Activated CD8-positive, alpha-beta T cell treated with anti-CD3 and anti-CD28 coated beads for 36 hours (primary cell): ENCODE measurements at regions not wholly inside any gene's neighbourhood (a gene's known extent, or its start where the extent isn't known, plus 50 kb on each side); places are given as distances from the start of the nearest gene placed in this dataset.

Source experiments
- ATAC-seq: fragments of 200-7000 bp; cut with Tn5 transposase; one replicate; pipeline ENCODE4 v1.10.0; 2021; ENCODE audit warnings: mild to moderate bottlenecking, moderate library complexity
- CTCF ChIA-PET: fragments of 350-600 bp; sonication (Branson Sonifier 250); formaldehyde crosslinking; loops from one replicate; lab custom pipeline; 2021; ENCODE audit warnings: antibody characterized with exemption; lab: Charles Lee
- POLR2A ChIA-PET: fragments of 350-600 bp; sonication (Branson Sonifier 250); formaldehyde crosslinking; loops from one replicate; lab custom pipeline; 2021; ENCODE audit warnings: antibody characterized with exemption; lab: Charles Lee
- DNase-seq: peaks from one replicate; pipeline ENCODE4 v3.0.0-alpha.2; 2020
- H3K27ac Mint-ChIP-seq: one replicate; pipeline ENCODE4 v1.8.0; 2021; ENCODE audit warnings: mild to moderate bottlenecking, mixed read lengths
- H3K27me3 Mint-ChIP-seq: one replicate; pipeline ENCODE4 v1.8.0; 2021; ENCODE audit warnings: mixed read lengths
- H3K36me3 Mint-ChIP-seq: one replicate; pipeline ENCODE4 v1.8.0; 2021; ENCODE audit warnings: low read depth, mixed read lengths
- H3K4me1 Mint-ChIP-seq: one replicate; pipeline ENCODE4 v1.8.0; 2021; ENCODE audit warnings: low read depth, mixed read lengths
- H3K4me3 Mint-ChIP-seq: one replicate; pipeline ENCODE4 v1.8.0; 2021; ENCODE audit warnings: mild to moderate bottlenecking, moderate library complexity, mixed read lengths
- H3K9me3 Mint-ChIP-seq: one replicate; pipeline ENCODE4 v1.8.0; 2021; ENCODE audit warnings: mixed read lengths
- intact Hi-C: fragments of 100-400 bp; cut with micrococcal nuclease; formaldehyde crosslinking; loops from one replicate; pipeline ENCODE4 v1.10.0; 2022
- TF ChIP-seq, protein P1 (sequence below): fragments of 200-600 bp; IDR thresholded peaks from one replicate; pipeline ENCODE4 v1.8.0; 2022; ENCODE audit warnings: antibody characterized with exemption, mild to moderate bottlenecking

DNA sequence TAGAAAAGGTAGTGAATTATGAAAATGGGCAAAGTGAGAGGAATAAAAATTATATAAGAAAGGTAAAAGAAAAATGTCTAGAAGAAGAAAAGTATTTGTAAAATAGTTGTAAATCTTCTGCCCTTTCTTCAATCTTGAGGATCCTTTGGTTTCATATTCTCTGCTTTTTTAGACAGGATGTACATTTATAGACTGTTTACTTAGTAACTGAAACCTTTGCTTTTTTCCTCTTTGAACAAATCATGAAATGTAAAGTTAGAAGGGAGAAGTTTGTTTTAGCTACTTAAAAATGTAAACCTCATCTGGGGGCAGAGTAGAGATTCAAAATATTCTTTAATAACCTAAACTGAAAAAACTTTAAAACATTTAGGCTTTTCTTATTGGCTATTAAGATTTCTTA, 150.4 kb upstream of the ITGA4 start:
- no peaks in the 10 kb centered on the region for H3K36me3 Mint-ChIP-seq
- CTCF ChIA-PET: interaction anchor here (3.3 kb wide), 1 partner anchor 202 kb away, joined by 15 read pairs; no protein-coding TSS in a partner anchor
- TF ChIP-seq, protein P1, sequence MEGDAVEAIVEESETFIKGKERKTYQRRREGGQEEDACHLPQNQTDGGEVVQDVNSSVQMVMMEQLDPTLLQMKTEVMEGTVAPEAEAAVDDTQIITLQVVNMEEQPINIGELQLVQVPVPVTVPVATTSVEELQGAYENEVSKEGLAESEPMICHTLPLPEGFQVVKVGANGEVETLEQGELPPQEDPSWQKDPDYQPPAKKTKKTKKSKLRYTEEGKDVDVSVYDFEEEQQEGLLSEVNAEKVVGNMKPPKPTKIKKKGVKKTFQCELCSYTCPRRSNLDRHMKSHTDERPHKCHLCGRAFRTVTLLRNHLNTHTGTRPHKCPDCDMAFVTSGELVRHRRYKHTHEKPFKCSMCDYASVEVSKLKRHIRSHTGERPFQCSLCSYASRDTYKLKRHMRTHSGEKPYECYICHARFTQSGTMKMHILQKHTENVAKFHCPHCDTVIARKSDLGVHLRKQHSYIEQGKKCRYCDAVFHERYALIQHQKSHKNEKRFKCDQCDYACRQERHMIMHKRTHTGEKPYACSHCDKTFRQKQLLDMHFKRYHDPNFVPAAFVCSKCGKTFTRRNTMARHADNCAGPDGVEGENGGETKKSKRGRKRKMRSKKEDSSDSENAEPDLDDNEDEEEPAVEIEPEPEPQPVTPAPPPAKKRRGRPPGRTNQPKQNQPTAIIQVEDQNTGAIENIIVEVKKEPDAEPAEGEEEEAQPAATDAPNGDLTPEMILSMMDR: no peak
- intact Hi-C loops: loop anchor here (5.0 kb wide), 1 partner anchor 199 kb away; no protein-coding TSS in a partner anchor
- POLR2A ChIA-PET: interaction anchor here (1.0 to 1.4 kb wide), 2 partner anchors 150 to 151 kb away, joined by 4 to 7 read pairs; partner anchors contain the start of gene ITGA4
- H3K9me3 Mint-ChIP-seq: no peaks in the 10 kb centered on the region
- H3K27ac Mint-ChIP-seq: peak overlapping the region; percentile 92
- ATAC-seq (no peak), DNase-seq (no peak)
- no peaks in the 10 kb centered on the region for H3K27me3 Mint-ChIP-seq
- peaks cover 47% of the 10 kb centered on the region for H3K4me1 Mint-ChIP-seq
- peak overlapping the region; percentile 64 for H3K4me3 Mint-ChIP-seq

DNA sequence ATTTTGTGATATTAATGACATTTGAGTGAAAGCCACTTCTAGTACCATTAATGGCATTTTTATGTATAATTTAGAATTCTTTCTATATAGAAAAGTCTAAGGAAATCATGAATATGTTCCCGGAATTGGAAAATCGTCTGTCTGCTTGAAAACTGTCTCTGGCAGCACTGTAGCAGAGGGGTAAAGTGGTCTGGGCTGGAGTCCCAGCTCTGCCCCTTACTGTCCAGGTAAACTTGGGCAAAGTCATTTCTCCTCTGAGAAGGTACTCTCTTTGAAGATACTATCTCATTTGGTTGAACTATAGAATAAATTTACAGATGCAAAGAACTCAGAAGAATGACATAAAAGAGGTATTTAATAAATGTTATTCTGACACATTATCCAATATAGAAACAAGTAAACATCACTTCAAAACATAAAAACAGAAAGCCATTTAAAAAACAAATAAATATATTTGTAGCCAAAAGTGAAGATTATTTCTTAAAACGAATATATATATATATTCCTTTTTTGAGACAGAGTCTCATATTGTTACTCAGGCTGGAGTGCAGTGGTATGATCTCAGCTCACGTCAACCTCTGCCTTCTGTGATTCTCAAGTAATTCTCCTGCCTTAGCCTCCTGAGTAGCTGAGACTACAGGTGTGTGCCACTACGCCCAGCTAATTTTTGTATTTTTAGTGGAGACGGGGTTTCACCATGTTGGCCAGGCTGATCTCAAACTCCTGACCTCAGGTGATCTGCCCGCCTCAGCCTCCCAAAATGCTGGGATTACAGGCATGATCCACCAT, 149.8 kb upstream of the ITGA4 start:
- H3K27ac Mint-ChIP-seq: peak overlapping the region; percentile 92
- CTCF ChIA-PET: interaction anchor here (0.9 to 3.3 kb wide), 4 partner anchors 8 to 202 kb away, joined by 3 to 20 read pairs (median 10); partner anchors contain the start of gene ITGA4
- TF ChIP-seq, protein P1: no peak
- peak overlapping the region; percentile 52 for H3K4me3 Mint-ChIP-seq
- ATAC-seq: no peak
- intact Hi-C loops: loop anchor here (5.0 kb wide), 1 partner anchor 200 kb away; no protein-coding TSS in a partner anchor
- H3K36me3 Mint-ChIP-seq: no peaks in the 10 kb centered on the region
- peaks cover 52% of the 10 kb centered on the region for H3K4me1 Mint-ChIP-seq
- POLR2A ChIA-PET: interaction anchor here (0.8 to 1.0 kb wide), 2 partner anchors 150 to 194 kb away, joined by 3 to 5 read pairs; partner anchors contain the start of gene ITGA4
- no peaks in the 10 kb centered on the region for H3K9me3 Mint-ChIP-seq
- DNase-seq: peak; percentile 40
- H3K27me3 Mint-ChIP-seq: no peaks in the 10 kb centered on the region

DNA sequence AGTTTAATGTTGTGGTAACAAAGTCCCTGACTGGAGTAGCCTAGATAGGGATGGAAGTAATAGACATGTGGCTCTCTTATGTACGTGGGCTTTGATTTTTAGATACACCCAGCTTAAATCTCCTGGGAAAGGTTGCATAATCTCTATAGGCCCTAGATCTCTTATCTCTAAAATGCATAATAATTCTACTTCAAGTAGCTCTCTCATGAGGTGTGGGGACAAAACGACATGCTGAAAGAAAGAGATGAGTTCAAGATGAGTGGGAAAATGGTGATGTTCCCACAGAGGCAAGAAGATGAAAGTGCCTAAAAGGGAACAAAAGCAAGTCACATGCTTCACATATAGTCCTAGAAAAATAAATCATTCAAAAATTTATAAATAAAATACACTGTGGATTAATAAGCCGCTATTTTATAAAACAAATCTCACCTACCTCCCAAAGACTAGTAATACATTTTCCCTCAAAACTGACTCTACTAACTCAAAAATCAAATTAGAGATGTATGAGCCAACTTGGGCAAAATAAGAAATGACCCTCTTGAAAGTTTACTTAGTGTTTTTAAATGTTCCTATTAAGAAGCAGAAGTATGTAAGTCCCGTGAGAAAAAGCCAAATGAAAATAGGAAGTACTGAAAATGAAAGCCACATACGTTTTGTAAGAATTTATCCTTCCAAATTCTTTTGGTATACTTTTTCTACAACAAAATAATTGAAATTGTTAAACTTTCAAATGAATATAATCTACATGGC, 148.2 kb upstream of the ITGA4 start:
- CTCF ChIA-PET: interaction anchor here (0.6 to 3.3 kb wide), 10 partner anchors 10 to 406 kb away, joined by 3 to 20 read pairs (median 4); partner anchors contain the start of gene ITGA4
- peaks cover 2% of the 10 kb centered on the region for H3K36me3 Mint-ChIP-seq
- H3K9me3 Mint-ChIP-seq: no peaks in the 10 kb centered on the region
- H3K27me3 Mint-ChIP-seq: no peaks in the 10 kb centered on the region
- peaks cover 60% of the 10 kb centered on the region for H3K4me1 Mint-ChIP-seq
- no peak for ATAC-seq
- TF ChIP-seq, protein P1: no peak
- H3K4me3 Mint-ChIP-seq: peak overlapping the region; percentile 72
- POLR2A ChIA-PET: interaction anchor here (0.7 to 4.6 kb wide), 2 partner anchors 148 to 149 kb away, joined by 3 to 26 read pairs; partner anchors contain the start of gene ITGA4
- intact Hi-C loops: loop anchor here (5.0 kb wide), 1 partner anchor 202 kb away; no protein-coding TSS in a partner anchor
- no peak for DNase-seq
- peak overlapping the region; percentile 92 for H3K27ac Mint-ChIP-seq

DNA sequence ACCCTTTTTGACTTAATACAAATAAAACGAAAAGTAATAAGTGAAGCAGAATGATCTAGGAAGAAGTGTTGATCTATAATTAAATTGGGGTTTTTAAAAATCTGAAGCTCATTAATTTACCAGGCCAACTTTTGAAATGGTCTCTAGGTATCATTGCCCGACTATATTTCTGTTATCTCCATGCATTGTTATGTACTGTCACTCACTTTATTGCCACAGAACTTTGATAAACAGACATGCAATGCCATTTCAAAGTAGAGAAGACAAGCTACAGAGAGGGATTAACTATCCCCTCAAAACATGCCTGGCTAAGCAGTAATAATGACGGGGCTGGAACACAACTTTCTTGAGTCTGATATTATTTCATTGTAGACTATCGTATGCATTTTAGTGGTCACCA, 147.6 kb upstream of the ITGA4 start:
- CTCF ChIA-PET: interaction anchor here (0.6 to 3.3 kb wide), 9 partner anchors 9 to 406 kb away, joined by 3 to 20 read pairs (median 4); partner anchors contain the start of gene ITGA4
- H3K4me3 Mint-ChIP-seq: peak overlapping the region; percentile 72
- no peaks in the 10 kb centered on the region for H3K9me3 Mint-ChIP-seq
- DNase-seq (no peak), ATAC-seq (no peak)
- POLR2A ChIA-PET: interaction anchor here (4.6 kb wide), 1 partner anchor 148 kb away, joined by 26 read pairs; the partner anchor contains the start of gene ITGA4
- intact Hi-C loops: loop anchor here (5.0 kb wide), 1 partner anchor 202 kb away; no protein-coding TSS in a partner anchor
- peaks cover 2% of the 10 kb centered on the region for H3K36me3 Mint-ChIP-seq
- peak overlapping the region; percentile 92 for H3K27ac Mint-ChIP-seq
- peaks cover 62% of the 10 kb centered on the region for H3K4me1 Mint-ChIP-seq
- TF ChIP-seq, protein P1: no peak
- no peaks in the 10 kb centered on the region for H3K27me3 Mint-ChIP-seq
